G401 (cell line): ENCODE measurements at regions not wholly inside any gene's neighbourhood (a gene's known extent, or its start where the extent isn't known, plus 50 kb on each side); places are given as distances from the start of the nearest gene placed in this dataset.
"Not testable (repeated sequence)": the region's sequence is repeated elsewhere in the genome, so short reads cannot be mapped to it uniquely, and the experiment has no call there.

Experiments used
- DNase-seq: peaks from one replicate; pipeline ENCODE4 v3.0.0-alpha.2; 2015; ENCODE audit warnings: low spot score
- in situ Hi-C: cut with HindIII; loops from 2 replicates; pipeline ENCODE4 v1.10.0; 2016; ENCODE audit warnings: low sequenced_read_pairs, mixed read lengths

GRCh38 chr2:17460371-17461086 is 57.7 kb downstream of the RAD51AP2 start:
- DNase-seq, result no peak
- in situ Hi-C loops, result no loop called here

GRCh38 chr2:17455343-17455742 is 62.9 kb downstream of the RAD51AP2 start:
- in situ Hi-C loops, result no loop called here
- DNase-seq, result no peak

- DNase-seq, in situ Hi-C loops: not testable (repeated sequence)
These were observed 72.0 kb downstream of the RAD51AP2 start for GRCh38 chr2:17446191-17446590.

GRCh38 chr2:17445744-17446143 is 72.5 kb downstream of the RAD51AP2 start:
- DNase-seq, result no peak
- in situ Hi-C loops, result no loop called here

- DNase-seq, result no peak
- in situ Hi-C loops, result no loop called here
These were observed 75.9 kb downstream of the RAD51AP2 start for GRCh38 chr2:17442334-17442733.

DNA sequence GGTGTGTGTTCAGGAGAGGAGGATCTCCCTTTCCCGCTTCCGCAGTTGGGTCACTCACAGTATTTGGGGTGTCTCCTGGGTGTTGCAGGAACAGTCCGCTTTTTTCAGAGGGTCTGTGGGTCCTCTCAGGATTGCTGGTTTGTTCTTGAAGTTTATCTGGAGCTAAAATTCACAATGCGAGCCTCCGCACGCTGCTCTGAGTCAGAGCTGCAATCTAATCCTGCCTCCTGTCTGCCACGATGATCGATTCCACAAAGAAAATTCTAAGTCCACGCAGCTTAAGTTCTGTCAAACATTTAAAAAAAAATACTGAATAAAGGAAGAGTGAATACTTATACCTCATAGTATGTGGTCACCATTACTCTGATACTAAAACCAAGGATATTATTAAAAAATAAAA is 76.5 kb downstream of the RAD51AP2 start:
- in situ Hi-C loops, result no loop called here
- no peak for DNase-seq

GRCh38 chr2:17441055-17441771 is 77.0 kb downstream of the RAD51AP2 start:
- DNase-seq, result no peak
- in situ Hi-C loops, result no loop called here

- in situ Hi-C loops, result no loop called here
- DNase-seq, result no peak
These were observed 87.9 kb downstream of the RAD51AP2 start for GRCh38 chr2:17430326-17430725.

GRCh38 chr2:17429130-17429529 is 89.1 kb downstream of the RAD51AP2 start:
- in situ Hi-C loops, result no loop called here
- no peak for DNase-seq

- no peak for DNase-seq
- in situ Hi-C loops, result no loop called here
These were observed 90.8 kb downstream of the RAD51AP2 start for GRCh38 chr2:17427401-17427800.

GRCh38 chr2:17426743-17427142 is 91.5 kb downstream of the RAD51AP2 start:
- no peak for DNase-seq
- in situ Hi-C loops, result no loop called here

DNA sequence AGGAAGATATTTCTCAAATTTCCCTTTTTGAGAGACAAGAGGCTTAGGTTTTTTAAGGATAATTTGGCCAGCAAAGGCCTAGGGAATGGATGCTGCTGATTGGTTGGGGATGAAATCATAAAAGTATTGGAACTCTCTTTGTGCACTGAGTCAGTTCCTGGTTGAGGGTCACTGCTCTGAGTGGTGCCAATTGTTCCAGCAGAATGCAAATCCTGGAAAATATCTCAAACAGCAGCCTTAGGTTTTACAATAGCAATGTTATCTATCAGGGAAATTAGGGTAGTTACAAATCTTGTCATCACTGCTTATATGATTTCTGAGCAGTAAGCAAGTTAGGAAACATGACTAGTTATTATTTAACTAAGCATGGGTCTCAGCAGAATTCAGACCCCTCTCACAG is 96.2 kb downstream of the RAD51AP2 start:
- in situ Hi-C loops, result no loop called here
- no peak for DNase-seq

GRCh38 chr2:17416884-17417391 is 101.3 kb downstream of the RAD51AP2 start:
- no peak for DNase-seq
- in situ Hi-C loops, result no loop called here

GRCh38 chr2:17413036-17413435 is 105.2 kb downstream of the RAD51AP2 start:
- no peak for DNase-seq
- in situ Hi-C loops, result no loop called here

DNA sequence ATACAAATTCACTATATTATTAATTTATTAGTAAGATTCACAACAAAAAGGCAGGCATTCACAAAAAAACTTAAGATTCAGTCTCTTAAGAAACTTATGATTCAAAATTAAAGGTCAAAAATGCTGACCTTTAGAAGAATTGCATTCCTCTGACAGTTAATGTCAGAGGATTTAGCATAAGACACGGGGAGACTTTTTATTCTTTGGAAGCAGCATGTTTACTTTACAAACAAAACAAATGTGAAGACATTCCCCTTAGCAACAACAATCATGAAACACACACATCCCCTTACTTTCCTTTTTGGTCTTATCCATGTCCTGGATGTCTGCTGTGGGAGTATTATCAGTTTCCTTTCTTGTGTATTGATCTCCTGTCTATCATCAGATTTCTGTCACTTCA is 117.1 kb downstream of the RAD51AP2 start:
- in situ Hi-C loops, result no loop called here
- DNase-seq, result no peak

DNA sequence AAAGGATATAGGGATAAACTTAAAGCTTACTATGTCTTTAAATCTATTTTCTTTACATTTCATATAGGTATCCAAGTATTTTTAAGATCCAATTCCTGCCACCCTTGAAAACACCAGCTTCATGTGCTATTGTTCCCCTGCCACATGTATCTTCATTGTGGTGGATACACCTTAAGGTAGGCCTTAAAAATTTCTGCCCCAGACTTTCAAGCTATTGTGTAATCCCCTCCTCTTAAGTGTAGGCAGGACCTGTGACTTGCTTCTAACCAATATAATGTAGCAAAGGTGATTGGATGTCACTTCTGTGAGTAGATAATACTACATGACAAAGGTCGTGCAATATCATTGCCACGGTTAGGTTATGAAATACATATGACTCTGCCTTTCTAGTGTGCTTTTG is 119.5 kb downstream of the RAD51AP2 start:
- in situ Hi-C loops, result no loop called here
- DNase-seq, result no peak

GRCh38 chr2:17388798-17389197 is 129.4 kb downstream of the RAD51AP2 start:
- in situ Hi-C loops, result no loop called here
- DNase-seq, result no peak

DNA sequence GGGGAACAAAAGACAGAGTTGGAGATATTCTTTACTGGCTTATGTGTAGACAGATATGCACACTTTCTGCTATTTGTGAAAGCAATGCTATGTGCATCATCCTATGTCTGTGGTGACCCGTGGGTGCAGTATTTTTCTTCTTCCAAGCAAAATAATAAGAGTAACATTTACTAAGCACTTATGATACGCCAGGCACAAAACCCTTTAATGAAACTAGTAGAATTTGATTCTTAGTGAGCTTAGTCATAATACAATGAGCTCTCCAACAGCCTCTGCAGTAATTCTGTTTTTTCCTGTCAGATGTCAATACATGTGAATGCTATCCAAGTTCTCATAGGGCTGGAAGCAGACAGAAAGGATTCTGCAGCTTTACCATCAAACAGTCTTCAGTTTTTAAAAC is 130.6 kb downstream of the RAD51AP2 start:
- no peak for DNase-seq
- in situ Hi-C loops, result no loop called here

GRCh38 chr2:17386771-17387170 is 131.5 kb downstream of the RAD51AP2 start:
- no peak for DNase-seq
- in situ Hi-C loops, result no loop called here

- in situ Hi-C loops, result no loop called here
- DNase-seq, result no peak
These were observed 138.2 kb downstream of the RAD51AP2 start for GRCh38 chr2:17380003-17380402.

DNA sequence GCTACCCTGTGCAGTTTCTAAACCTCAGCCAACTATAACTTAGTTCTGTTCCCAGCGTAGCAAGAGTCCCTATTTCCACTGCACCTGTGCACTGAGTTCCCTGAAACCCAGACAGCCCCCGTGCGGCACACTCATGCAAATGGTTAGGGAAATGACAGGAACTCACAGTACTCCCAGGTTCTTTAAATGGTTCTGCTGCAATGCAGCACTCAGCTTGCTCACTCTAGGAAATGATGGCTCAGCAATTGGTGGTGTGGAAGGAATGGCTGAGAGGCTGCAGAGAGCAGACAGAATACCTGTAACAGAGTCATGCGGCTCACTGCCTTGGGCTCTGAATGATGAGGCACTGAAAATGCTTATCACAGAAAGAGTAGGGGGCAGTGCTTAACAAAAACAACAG is 143.0 kb downstream of the RAD51AP2 start:
- DNase-seq, result no peak
- in situ Hi-C loops, result no loop called here
